ENCODE measurements at regions not wholly inside any gene's neighbourhood (a gene's known extent, or its start where the extent isn't known, plus 50 kb on each side); places are given as distances from the start of the nearest gene placed in this dataset.

GRCh38 chr3:10557250-10557649, 51.9 kb upstream of the ATP2B2 start:
- TF ChIP-seq EZH2phosphoT487 (IDR thresholded peaks at IDR 0.05; ENCODE audit: insufficient read depth, low read depth) (no peak), EZH2 (IDR thresholded peaks at IDR 0.05; ENCODE audit: insufficient read depth, poor library complexity, severe bottlenecking) (no peak)
